Neural progenitor cell (in vitro differentiated cells): ENCODE measurements at regions not wholly inside any gene's neighbourhood (a gene's known extent, or its start where the extent isn't known, plus 50 kb on each side); places are given as distances from the start of the nearest gene placed in this dataset.

Source experiments
- CTCF ChIP-seq: fragments of 200-600 bp; sonication (generic); IDR thresholded peaks from 2 replicates; pipeline ENCODE4 v1.5.1; 2017; ENCODE audit warnings: antibody characterized with exemption, mild to moderate bottlenecking
- EZH2phosphoT487 ChIP-seq: fragments of 200-600 bp; sonication (generic); IDR thresholded peaks from 2 replicates; pipeline ENCODE4 v1.6.1; 2017; ENCODE audit warnings: antibody characterized with exemption

GRCh38 chr16:64203126-64203525, 918.7 kb downstream of the CDH11 start:
- TF ChIP-seq CTCF (no peak), EZH2phosphoT487 (no peak)
